22Rv1 (cell line): ENCODE measurements at regions not wholly inside any gene's neighbourhood (a gene's known extent, or its start where the extent isn't known, plus 50 kb on each side); places are given as distances from the start of the nearest gene placed in this dataset.

Source experiments
- CTCF ChIP-seq: fragments of 450-650 bp; IDR thresholded peaks from 2 replicates; pipeline ENCODE4 v1.5.1; 2017; ENCODE audit warnings: mild to moderate bottlenecking
- ZFX ChIP-seq: fragments of 450-650 bp; IDR thresholded peaks from 2 replicates; pipeline ENCODE4 v1.6.1; 2017; ENCODE audit warnings: antibody characterized with exemption, borderline replicate concordance

- TF ChIP-seq CTCF (no peak), ZFX (no peak)
These were observed 69.8 kb upstream of the STK17B start for GRCh38 chr2:196241175-196241574.
